ENCODE measurements at regions not wholly inside any gene's neighbourhood (a gene's known extent, or its start where the extent isn't known, plus 50 kb on each side); places are given as distances from the start of the nearest gene placed in this dataset.

DNA sequence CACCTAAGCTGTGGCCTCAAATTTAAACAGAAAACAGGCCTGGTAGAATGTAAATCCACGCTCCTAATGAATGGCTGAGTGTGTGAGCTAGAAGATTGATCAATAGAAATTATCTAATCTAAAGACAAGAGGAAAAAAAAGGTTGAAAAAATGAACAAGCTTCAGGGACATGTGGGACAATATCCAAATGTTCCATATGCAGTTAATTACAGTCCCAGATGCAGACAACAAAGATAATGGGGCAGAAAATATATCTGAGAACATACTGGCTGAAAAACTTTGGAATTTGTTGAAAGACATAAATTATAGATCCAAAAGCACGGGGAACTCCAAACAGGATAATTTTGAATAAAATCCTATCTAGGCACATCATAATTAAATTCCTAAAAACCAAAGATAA, 186.7 kb upstream of the SIX2 start:
- no peak for TF ChIP-seq POLR2A (IDR thresholded peaks at IDR 0.05)
- TF ChIP-seq, protein P1, sequence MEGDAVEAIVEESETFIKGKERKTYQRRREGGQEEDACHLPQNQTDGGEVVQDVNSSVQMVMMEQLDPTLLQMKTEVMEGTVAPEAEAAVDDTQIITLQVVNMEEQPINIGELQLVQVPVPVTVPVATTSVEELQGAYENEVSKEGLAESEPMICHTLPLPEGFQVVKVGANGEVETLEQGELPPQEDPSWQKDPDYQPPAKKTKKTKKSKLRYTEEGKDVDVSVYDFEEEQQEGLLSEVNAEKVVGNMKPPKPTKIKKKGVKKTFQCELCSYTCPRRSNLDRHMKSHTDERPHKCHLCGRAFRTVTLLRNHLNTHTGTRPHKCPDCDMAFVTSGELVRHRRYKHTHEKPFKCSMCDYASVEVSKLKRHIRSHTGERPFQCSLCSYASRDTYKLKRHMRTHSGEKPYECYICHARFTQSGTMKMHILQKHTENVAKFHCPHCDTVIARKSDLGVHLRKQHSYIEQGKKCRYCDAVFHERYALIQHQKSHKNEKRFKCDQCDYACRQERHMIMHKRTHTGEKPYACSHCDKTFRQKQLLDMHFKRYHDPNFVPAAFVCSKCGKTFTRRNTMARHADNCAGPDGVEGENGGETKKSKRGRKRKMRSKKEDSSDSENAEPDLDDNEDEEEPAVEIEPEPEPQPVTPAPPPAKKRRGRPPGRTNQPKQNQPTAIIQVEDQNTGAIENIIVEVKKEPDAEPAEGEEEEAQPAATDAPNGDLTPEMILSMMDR (IDR thresholded peaks at IDR 0.05) = no peak
- no peak for DNase-seq
- no peaks in the 10 kb centered on the region for H3K27me3 ChIP-seq
- no peak overlapping the region for H3K4me3 ChIP-seq
- no peaks in the 10 kb centered on the region for H3K4me1 ChIP-seq
- H3K27ac ChIP-seq = no peak overlapping the region
- no peaks in the 10 kb centered on the region for H3K9me3 ChIP-seq
- no peaks in the 10 kb centered on the region for H3K36me3 ChIP-seq

DNA sequence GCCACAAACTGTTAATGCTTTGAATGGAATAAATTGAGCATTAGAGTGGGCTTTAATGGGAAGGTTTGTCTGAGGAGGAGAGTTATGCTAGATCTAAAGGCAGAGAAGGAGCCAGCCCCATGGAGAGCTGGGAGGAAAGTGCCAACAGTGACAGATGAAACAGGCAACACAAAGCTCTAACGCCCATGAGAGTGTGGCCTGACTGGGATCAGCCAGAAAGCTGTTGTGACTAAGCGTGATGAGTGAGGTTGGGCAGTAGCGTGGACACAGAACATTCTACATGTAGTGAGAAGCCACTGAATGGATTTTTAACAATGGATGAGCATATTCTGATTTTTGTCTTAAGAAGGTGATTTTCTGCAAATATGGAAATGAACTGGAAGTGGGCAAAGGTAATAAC, 185.3 kb upstream of the SIX2 start:
- TF ChIP-seq, protein P1 (IDR thresholded peaks at IDR 0.05) = no peak
- no peak for TF ChIP-seq POLR2A (IDR thresholded peaks at IDR 0.05)
- Histone ChIP-seq H3K36me3 (no peaks in the 10 kb centered on the region), H3K4me3 (no peak overlapping the region), H3K27ac (no peak overlapping the region), H3K4me1 (no peaks in the 10 kb centered on the region), H3K27me3 (no peaks in the 10 kb centered on the region), H3K9me3 (no peaks in the 10 kb centered on the region)
- DNase-seq = no peak

DNA sequence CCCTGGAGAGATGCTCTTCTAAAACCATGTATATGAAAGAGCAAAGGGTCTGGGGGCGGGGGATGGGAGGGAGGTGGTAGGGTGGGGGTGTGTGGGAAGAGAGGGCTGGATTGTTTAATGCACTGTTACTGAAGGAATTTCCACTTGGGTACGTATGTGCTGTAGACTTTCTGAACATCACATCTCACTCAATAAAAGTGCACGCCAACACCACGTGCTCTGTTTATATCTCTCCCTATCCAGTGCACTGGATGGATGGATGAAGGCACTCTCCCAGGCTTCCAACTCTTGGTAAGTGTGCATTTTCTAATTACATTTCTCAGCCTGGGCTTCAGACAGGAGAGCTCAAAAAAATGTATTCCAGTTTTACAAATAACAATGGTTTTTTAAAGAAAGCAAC, 184.3 kb upstream of the SIX2 start:
- no peak for TF ChIP-seq POLR2A (IDR thresholded peaks at IDR 0.05)
- TF ChIP-seq, protein P1 (IDR thresholded peaks at IDR 0.05) = no peak
- no peak overlapping the region for H3K4me3 ChIP-seq
- no peak overlapping the region for H3K27ac ChIP-seq
- no peaks in the 10 kb centered on the region for H3K9me3 ChIP-seq
- H3K36me3 ChIP-seq = no peaks in the 10 kb centered on the region
- no peak for DNase-seq
- no peaks in the 10 kb centered on the region for H3K27me3 ChIP-seq
- no peaks in the 10 kb centered on the region for H3K4me1 ChIP-seq

DNA sequence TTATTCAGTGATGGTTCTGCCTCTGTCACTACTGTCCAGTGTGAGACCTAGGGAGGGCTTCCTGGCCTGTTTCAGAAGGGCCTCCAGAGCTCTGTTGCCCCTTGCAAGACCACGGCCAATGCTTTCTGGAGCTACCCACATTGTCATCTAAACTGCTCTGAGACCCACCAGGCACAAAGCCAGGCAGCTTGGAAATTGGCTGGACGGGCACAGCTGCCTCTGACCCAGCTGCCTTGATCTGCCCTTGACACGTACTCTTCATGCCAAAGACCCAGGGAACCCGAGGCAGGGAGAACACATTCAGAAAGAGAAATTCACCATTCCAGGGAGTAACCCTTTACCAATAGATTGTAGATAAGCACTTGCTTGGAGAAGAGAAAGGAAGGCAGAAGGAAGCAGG, 183.7 kb upstream of the SIX2 start:
- Histone ChIP-seq H3K4me3 (no peak overlapping the region), H3K27me3 (no peaks in the 10 kb centered on the region), H3K36me3 (no peaks in the 10 kb centered on the region), H3K27ac (no peak overlapping the region), H3K9me3 (no peaks in the 10 kb centered on the region), H3K4me1 (no peaks in the 10 kb centered on the region)
- TF ChIP-seq, protein P1 (IDR thresholded peaks at IDR 0.05) = no peak
- no peak for TF ChIP-seq POLR2A (IDR thresholded peaks at IDR 0.05)
- no peak for DNase-seq

DNA sequence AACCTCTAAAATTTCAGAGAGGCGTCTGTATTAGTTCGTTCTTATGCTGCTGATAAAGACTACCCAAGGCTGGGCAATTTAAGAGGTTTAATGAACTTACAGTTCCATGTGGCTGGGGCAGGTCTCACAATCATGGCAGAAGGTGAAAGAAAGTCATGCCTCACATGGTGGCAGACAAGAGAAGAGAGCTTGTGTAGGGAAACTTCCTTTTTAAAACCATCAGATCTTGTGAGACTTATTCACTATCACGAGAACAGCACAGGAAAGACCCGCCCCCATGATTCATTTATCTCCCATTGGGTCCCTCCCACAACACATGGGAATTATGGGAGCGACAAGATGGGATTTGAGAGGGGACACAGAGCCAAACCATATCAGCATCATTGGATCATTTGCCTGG, 183.2 kb upstream of the SIX2 start:
- DNase-seq = no peak
- no peak for TF ChIP-seq POLR2A (IDR thresholded peaks at IDR 0.05)
- TF ChIP-seq, protein P1 (IDR thresholded peaks at IDR 0.05) = no peak
- no peaks in the 10 kb centered on the region for H3K27me3 ChIP-seq
- no peaks in the 10 kb centered on the region for H3K36me3 ChIP-seq
- no peaks in the 10 kb centered on the region for H3K9me3 ChIP-seq
- no peak overlapping the region for H3K27ac ChIP-seq
- no peak overlapping the region for H3K4me3 ChIP-seq
- no peaks in the 10 kb centered on the region for H3K4me1 ChIP-seq

DNA sequence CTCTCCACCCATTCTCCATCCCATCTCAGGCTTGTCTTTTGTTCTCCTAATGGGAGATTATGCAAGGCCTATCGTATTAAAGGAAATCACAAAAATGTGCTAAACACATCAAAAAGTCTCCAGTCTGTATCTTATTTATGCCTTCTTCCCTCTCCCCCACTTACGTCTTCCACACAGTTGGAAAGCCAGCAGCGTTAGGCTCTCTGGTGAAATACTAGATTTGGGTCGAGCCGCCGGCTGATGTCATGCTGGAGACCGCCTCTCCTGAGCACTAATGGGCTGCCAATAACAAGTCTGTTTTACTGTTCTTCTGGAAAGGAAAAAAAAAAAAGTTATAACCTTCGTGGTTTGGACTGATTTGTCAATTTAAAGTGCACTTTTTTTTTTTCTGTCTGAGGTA, 182.7 kb upstream of the SIX2 start:
- Histone ChIP-seq H3K4me3 (no peak overlapping the region), H3K27me3 (no peaks in the 10 kb centered on the region)
- no peak for DNase-seq

More for the DNA sequence above, 182.7 kb upstream of the SIX2 start:
- H3K9me3 ChIP-seq = no peaks in the 10 kb centered on the region
- TF ChIP-seq POLR2A (IDR thresholded peaks at IDR 0.05) = no peak
- TF ChIP-seq, protein P1 (IDR thresholded peaks at IDR 0.05) = no peak
- H3K4me1 ChIP-seq = no peaks in the 10 kb centered on the region
- no peak overlapping the region for H3K27ac ChIP-seq
- H3K36me3 ChIP-seq = no peaks in the 10 kb centered on the region
